ENCODE measurements at regions not wholly inside any gene's neighbourhood (a gene's known extent, or its start where the extent isn't known, plus 50 kb on each side); places are given as distances from the start of the nearest gene placed in this dataset.

GRCh38 chr7:46428295-46428694 is 507.2 kb upstream of the IGFBP3 start:
- ChIA-PET CTCF (no interaction called here), POLR2A (no interaction called here)
- DNase-seq (ENCODE audit: low spot score) = no peak
- ATAC-seq = no peak
- Mint-ChIP-seq H3K9me3 (peaks cover 46% of the 10 kb centered on the region), H3K27ac (no peak overlapping the region), H3K27me3 (ENCODE audit: low read depth) (no peaks in the 10 kb centered on the region), H3K36me3 (peaks cover 7% of the 10 kb centered on the region), H3K4me1 (no peaks in the 10 kb centered on the region), H3K4me3 (no peak overlapping the region)
- TF ChIP-seq PRRX2 (CRISPR knock-in tag; IDR thresholded peaks at IDR 0.05) (no peak), MXD4 (CRISPR knock-in tag; IDR thresholded peaks at IDR 0.05; ENCODE audit: borderline replicate concordance) (no peak), ZNF232 (CRISPR knock-in tag; IDR thresholded peaks at IDR 0.05) (no peak), ZNF671 (CRISPR knock-in tag; IDR thresholded peaks at IDR 0.05) (no peak), ZNF219 (CRISPR knock-in tag; IDR thresholded peaks at IDR 0.05; ENCODE audit: borderline replicate concordance) (no peak), ZBTB21 (CRISPR knock-in tag; IDR thresholded peaks at IDR 0.05; ENCODE audit: borderline replicate concordance) (no peak), JUN (CRISPR knock-in tag; IDR thresholded peaks at IDR 0.05) (no peak), ZNF416 (CRISPR knock-in tag; IDR thresholded peaks at IDR 0.05) (no peak), E2F1 (CRISPR knock-in tag; IDR thresholded peaks at IDR 0.05) (no peak), CBFB (CRISPR knock-in tag; IDR thresholded peaks at IDR 0.05; ENCODE audit: low read depth) (no peak), KAT7 (CRISPR knock-in tag; IDR thresholded peaks at IDR 0.05; ENCODE audit: borderline replicate concordance) (no peak), ARID4B (CRISPR knock-in tag; IDR thresholded peaks at IDR 0.05; ENCODE audit: borderline replicate concordance) (no peak), GABPB1 (CRISPR knock-in tag; IDR thresholded peaks at IDR 0.05) (no peak)
- TF ChIP-seq, protein P1, sequence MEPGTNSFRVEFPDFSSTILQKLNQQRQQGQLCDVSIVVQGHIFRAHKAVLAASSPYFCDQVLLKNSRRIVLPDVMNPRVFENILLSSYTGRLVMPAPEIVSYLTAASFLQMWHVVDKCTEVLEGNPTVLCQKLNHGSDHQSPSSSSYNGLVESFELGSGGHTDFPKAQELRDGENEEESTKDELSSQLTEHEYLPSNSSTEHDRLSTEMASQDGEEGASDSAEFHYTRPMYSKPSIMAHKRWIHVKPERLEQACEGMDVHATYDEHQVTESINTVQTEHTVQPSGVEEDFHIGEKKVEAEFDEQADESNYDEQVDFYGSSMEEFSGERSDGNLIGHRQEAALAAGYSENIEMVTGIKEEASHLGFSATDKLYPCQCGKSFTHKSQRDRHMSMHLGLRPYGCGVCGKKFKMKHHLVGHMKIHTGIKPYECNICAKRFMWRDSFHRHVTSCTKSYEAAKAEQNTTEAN (CRISPR knock-in tag; IDR thresholded peaks at IDR 0.05) = no peak
- TF ChIP-seq, protein P2, sequence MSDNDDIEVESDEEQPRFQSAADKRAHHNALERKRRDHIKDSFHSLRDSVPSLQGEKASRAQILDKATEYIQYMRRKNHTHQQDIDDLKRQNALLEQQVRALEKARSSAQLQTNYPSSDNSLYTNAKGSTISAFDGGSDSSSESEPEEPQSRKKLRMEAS (CRISPR knock-in tag; IDR thresholded peaks at IDR 0.05) = no peak
- TF ChIP-seq, protein P3, sequence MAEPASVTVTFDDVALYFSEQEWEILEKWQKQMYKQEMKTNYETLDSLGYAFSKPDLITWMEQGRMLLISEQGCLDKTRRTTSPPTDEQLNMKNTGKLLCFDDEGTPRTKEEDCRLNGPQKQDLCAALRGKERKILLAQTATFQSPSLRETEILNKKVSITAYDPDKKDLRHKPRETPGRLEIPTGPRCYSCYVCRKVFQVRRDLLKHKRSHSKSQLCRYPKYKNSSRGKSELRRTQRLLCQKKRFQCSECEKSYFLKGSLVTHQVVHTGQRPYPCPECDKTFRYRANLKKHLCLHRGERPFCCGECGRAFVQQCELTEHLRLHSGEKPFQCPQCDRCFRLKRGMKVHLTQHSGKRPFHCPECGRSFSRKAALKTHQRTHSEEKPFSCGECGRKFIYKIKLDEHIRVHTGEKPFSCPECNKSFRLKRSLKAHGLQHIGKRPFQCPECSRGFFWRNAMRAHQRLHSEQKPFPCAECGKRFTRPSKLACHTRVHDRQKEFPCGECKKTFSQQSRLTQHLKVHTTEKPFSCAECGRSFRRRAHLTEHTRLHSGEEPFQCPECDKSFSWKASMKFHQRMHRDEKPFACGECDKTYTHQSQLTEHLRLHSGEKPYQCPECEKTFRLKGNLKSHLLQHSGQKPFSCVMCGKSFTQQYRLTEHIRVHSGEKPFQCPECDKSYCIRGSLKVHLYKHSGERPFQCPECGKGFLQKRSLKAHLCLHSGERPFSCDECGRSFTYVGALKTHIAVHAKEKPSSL (CRISPR knock-in tag; conservative IDR thresholded peaks at IDR 0.05) = no peak

- POLR2A ChIA-PET = no interaction called here
- ATAC-seq (no peak), DNase-seq (ENCODE audit: low spot score) (no peak)
- H3K27me3 Mint-ChIP-seq (ENCODE audit: low read depth) = no peaks in the 10 kb centered on the region
- TF ChIP-seq, protein P2 (CRISPR knock-in tag; IDR thresholded peaks at IDR 0.05) = no peak
- TF ChIP-seq ATF6 (CRISPR knock-in tag; IDR thresholded peaks at IDR 0.05) (no peak), OVOL2 (CRISPR knock-in tag; IDR thresholded peaks at IDR 0.05; ENCODE audit: borderline replicate concordance) (no peak), HMGXB4 (CRISPR knock-in tag; IDR thresholded peaks at IDR 0.05) (no peak)
- H3K27ac Mint-ChIP-seq = no peak overlapping the region
- CTCF ChIA-PET = interaction anchor here (0.6 kb wide), 1 partner anchor 1545 kb away, joined by 3 read pairs; no protein-coding TSS in a partner anchor
- H3K36me3 Mint-ChIP-seq = no peaks in the 10 kb centered on the region
- no peak overlapping the region for H3K4me3 Mint-ChIP-seq
- H3K9me3 Mint-ChIP-seq = peaks cover 21% of the 10 kb centered on the region
- H3K4me1 Mint-ChIP-seq = no peaks in the 10 kb centered on the region
Observed at GRCh38 chr7:46424934-46425333, 503.9 kb upstream of the IGFBP3 start.
